ENCODE measurements at regions not wholly inside any gene's neighbourhood (a gene's known extent, or its start where the extent isn't known, plus 50 kb on each side); places are given as distances from the start of the nearest gene placed in this dataset.

GRCh38 chr17:68175416-68175815, 72.4 kb upstream of the AMZ2 start:
- Histone ChIP-seq H3K4me3 (ENCODE audit: low read length) (no peak overlapping the region), H3K9ac (ENCODE audit: low read depth, low read length) (no peak overlapping the region), H3K9me3 (ENCODE audit: insufficient read depth, low read depth, low read length) (no peaks in the 10 kb centered on the region), H3K4me1 (ENCODE audit: insufficient read depth, low read length) (no peaks in the 10 kb centered on the region), H3K27ac (ENCODE audit: low read length) (no peak overlapping the region), H3K36me3 (ENCODE audit: insufficient read depth, low read depth, low read length) (no peaks in the 10 kb centered on the region), H3K27me3 (ENCODE audit: insufficient read depth, low read length) (0 out of 2 replicates have a peak, but pooled peaks cover 6% of the 10 kb centered on the region)

- Histone ChIP-seq H3K27me3 (ENCODE audit: insufficient read depth, low read length) (0 out of 2 replicates have a peak, but pooled peaks cover 6% of the 10 kb centered on the region), H3K4me3 (ENCODE audit: low read length) (no peak overlapping the region), H3K27ac (ENCODE audit: low read length) (no peak overlapping the region), H3K36me3 (ENCODE audit: insufficient read depth, low read depth, low read length) (no peaks in the 10 kb centered on the region), H3K4me1 (ENCODE audit: insufficient read depth, low read length) (no peaks in the 10 kb centered on the region), H3K9ac (ENCODE audit: low read depth, low read length) (no peak overlapping the region), H3K9me3 (ENCODE audit: insufficient read depth, low read depth, low read length) (no peaks in the 10 kb centered on the region)
These were observed 71.9 kb upstream of the AMZ2 start for GRCh38 chr17:68175905-68176304.

GRCh38 chr17:68176718-68177117, 71.1 kb upstream of the AMZ2 start:
- Histone ChIP-seq H3K36me3 (ENCODE audit: insufficient read depth, low read depth, low read length) (no peaks in the 10 kb centered on the region), H3K9me3 (ENCODE audit: insufficient read depth, low read depth, low read length) (no peaks in the 10 kb centered on the region), H3K4me1 (ENCODE audit: insufficient read depth, low read length) (no peaks in the 10 kb centered on the region), H3K4me3 (ENCODE audit: low read length) (no peak overlapping the region), H3K27ac (ENCODE audit: low read length) (no peak overlapping the region), H3K9ac (ENCODE audit: low read depth, low read length) (no peak overlapping the region), H3K27me3 (ENCODE audit: insufficient read depth, low read length) (0 out of 2 replicates have a peak, but pooled peaks cover 6% of the 10 kb centered on the region)

- no peaks in the 10 kb centered on the region for H3K36me3 ChIP-seq (ENCODE audit: insufficient read depth, low read depth, low read length)
- H3K9ac ChIP-seq (ENCODE audit: low read depth, low read length), result no peak overlapping the region
- H3K27ac ChIP-seq (ENCODE audit: low read length), result no peak overlapping the region
- no peaks in the 10 kb centered on the region for H3K27me3 ChIP-seq (ENCODE audit: insufficient read depth, low read length)
- H3K4me3 ChIP-seq (ENCODE audit: low read length), result no peak overlapping the region
- peaks cover 4% of the 10 kb centered on the region; the same call in 1 of the 2 replicates for H3K4me1 ChIP-seq (ENCODE audit: insufficient read depth, low read length)
- no peaks in the 10 kb centered on the region for H3K9me3 ChIP-seq (ENCODE audit: insufficient read depth, low read depth, low read length)
These were observed 69.0 kb upstream of the AMZ2 start for GRCh38 chr17:68178831-68179230.

GRCh38 chr17:68179236-68179925, 68.5 kb upstream of the AMZ2 start:
- no peaks in the 10 kb centered on the region for H3K9me3 ChIP-seq (ENCODE audit: insufficient read depth, low read depth, low read length)
- H3K9ac ChIP-seq (ENCODE audit: low read depth, low read length), result no peak overlapping the region
- H3K4me3 ChIP-seq (ENCODE audit: low read length), result no peak overlapping the region
- H3K4me1 ChIP-seq (ENCODE audit: insufficient read depth, low read length), result peaks cover 9% of the 10 kb centered on the region; the same call in 1 of the 2 replicates
- no peaks in the 10 kb centered on the region for H3K27me3 ChIP-seq (ENCODE audit: insufficient read depth, low read length)
- H3K27ac ChIP-seq (ENCODE audit: low read length), result no peak overlapping the region
- H3K36me3 ChIP-seq (ENCODE audit: insufficient read depth, low read depth, low read length), result no peaks in the 10 kb centered on the region

GRCh38 chr17:68179926-68180285, 67.9 kb upstream of the AMZ2 start:
- Histone ChIP-seq H3K9ac (ENCODE audit: low read depth, low read length) (no peak overlapping the region), H3K4me3 (ENCODE audit: low read length) (no peak overlapping the region), H3K27me3 (ENCODE audit: insufficient read depth, low read length) (no peaks in the 10 kb centered on the region), H3K9me3 (ENCODE audit: insufficient read depth, low read depth, low read length) (no peaks in the 10 kb centered on the region), H3K27ac (ENCODE audit: low read length) (no peak overlapping the region), H3K36me3 (ENCODE audit: insufficient read depth, low read depth, low read length) (no peaks in the 10 kb centered on the region), H3K4me1 (ENCODE audit: insufficient read depth, low read length) (peaks cover 9% of the 10 kb centered on the region)

- H3K27ac ChIP-seq (ENCODE audit: low read length), result no peak overlapping the region
- no peaks in the 10 kb centered on the region for H3K9me3 ChIP-seq (ENCODE audit: insufficient read depth, low read depth, low read length)
- no peaks in the 10 kb centered on the region for H3K36me3 ChIP-seq (ENCODE audit: insufficient read depth, low read depth, low read length)
- H3K9ac ChIP-seq (ENCODE audit: low read depth, low read length), result no peak overlapping the region
- H3K4me3 ChIP-seq (ENCODE audit: low read length), result no peak overlapping the region
- H3K27me3 ChIP-seq (ENCODE audit: insufficient read depth, low read length), result no peaks in the 10 kb centered on the region
- peaks cover 9% of the 10 kb centered on the region for H3K4me1 ChIP-seq (ENCODE audit: insufficient read depth, low read length)
These were observed 65.9 kb upstream of the AMZ2 start for GRCh38 chr17:68182011-68182306.

GRCh38 chr17:68182940-68183551, 64.8 kb upstream of the AMZ2 start:
- Histone ChIP-seq H3K9me3 (ENCODE audit: insufficient read depth, low read depth, low read length) (no peaks in the 10 kb centered on the region), H3K36me3 (ENCODE audit: insufficient read depth, low read depth, low read length) (no peaks in the 10 kb centered on the region), H3K27me3 (ENCODE audit: insufficient read depth, low read length) (no peaks in the 10 kb centered on the region), H3K4me3 (ENCODE audit: low read length) (no peak overlapping the region), H3K27ac (ENCODE audit: low read length) (no peak overlapping the region), H3K4me1 (ENCODE audit: insufficient read depth, low read length) (peaks cover 9% of the 10 kb centered on the region), H3K9ac (ENCODE audit: low read depth, low read length) (no peak overlapping the region)

- no peak overlapping the region for H3K27ac ChIP-seq (ENCODE audit: low read length)
- H3K9ac ChIP-seq (ENCODE audit: low read depth, low read length), result no peak overlapping the region
- H3K9me3 ChIP-seq (ENCODE audit: insufficient read depth, low read depth, low read length), result no peaks in the 10 kb centered on the region
- H3K27me3 ChIP-seq (ENCODE audit: insufficient read depth, low read length), result no peaks in the 10 kb centered on the region
- no peaks in the 10 kb centered on the region for H3K36me3 ChIP-seq (ENCODE audit: insufficient read depth, low read depth, low read length)
- H3K4me1 ChIP-seq (ENCODE audit: insufficient read depth, low read length), result peaks cover 9% of the 10 kb centered on the region
- no peak overlapping the region for H3K4me3 ChIP-seq (ENCODE audit: low read length)
These were observed 63.7 kb upstream of the AMZ2 start for GRCh38 chr17:68184141-68184571.

- no peak overlapping the region for H3K9ac ChIP-seq (ENCODE audit: low read depth, low read length)
- H3K9me3 ChIP-seq (ENCODE audit: insufficient read depth, low read depth, low read length), result no peaks in the 10 kb centered on the region
- no peaks in the 10 kb centered on the region for H3K27me3 ChIP-seq (ENCODE audit: insufficient read depth, low read length)
- H3K4me1 ChIP-seq (ENCODE audit: insufficient read depth, low read length), result peaks cover 9% of the 10 kb centered on the region
- H3K4me3 ChIP-seq (ENCODE audit: low read length), result no peak overlapping the region
- H3K27ac ChIP-seq (ENCODE audit: low read length), result no peak overlapping the region
- no peaks in the 10 kb centered on the region for H3K36me3 ChIP-seq (ENCODE audit: insufficient read depth, low read depth, low read length)
These were observed 62.9 kb upstream of the AMZ2 start for GRCh38 chr17:68184816-68185436.

GRCh38 chr17:68185820-68186219, 62.0 kb upstream of the AMZ2 start:
- Histone ChIP-seq H3K4me3 (ENCODE audit: low read length) (no peak overlapping the region), H3K27me3 (ENCODE audit: insufficient read depth, low read length) (peaks cover 5% of the 10 kb centered on the region; the same call in 1 of the 2 replicates), H3K27ac (ENCODE audit: low read length) (no peak overlapping the region), H3K9me3 (ENCODE audit: insufficient read depth, low read depth, low read length) (no peaks in the 10 kb centered on the region), H3K9ac (ENCODE audit: low read depth, low read length) (no peak overlapping the region), H3K36me3 (ENCODE audit: insufficient read depth, low read depth, low read length) (no peaks in the 10 kb centered on the region), H3K4me1 (ENCODE audit: insufficient read depth, low read length) (peaks cover 9% of the 10 kb centered on the region)

GRCh38 chr17:68190495-68190894, 57.3 kb upstream of the AMZ2 start:
- no peak overlapping the region for H3K4me3 ChIP-seq (ENCODE audit: low read length)
- no peaks in the 10 kb centered on the region for H3K4me1 ChIP-seq (ENCODE audit: insufficient read depth, low read length)
- H3K27ac ChIP-seq (ENCODE audit: low read length), result no peak overlapping the region
- no peak overlapping the region for H3K9ac ChIP-seq (ENCODE audit: low read depth, low read length)
- no peaks in the 10 kb centered on the region for H3K9me3 ChIP-seq (ENCODE audit: insufficient read depth, low read depth, low read length)
- H3K27me3 ChIP-seq (ENCODE audit: insufficient read depth, low read length), result peaks cover 49% of the 10 kb centered on the region
- H3K36me3 ChIP-seq (ENCODE audit: insufficient read depth, low read depth, low read length), result no peaks in the 10 kb centered on the region
